HUES48 (cell line): ENCODE measurements at regions not wholly inside any gene's neighbourhood (a gene's known extent, or its start where the extent isn't known, plus 50 kb on each side); places are given as distances from the start of the nearest gene placed in this dataset.
"Not testable (repeated sequence)": the region's sequence is repeated elsewhere in the genome, so short reads cannot be mapped to it uniquely, and the experiment has no call there.

Experiments
- H3K27ac ChIP-seq: one replicate; pipeline ENCODE4 v1.7.0; 2013; ENCODE audit warnings: low read depth, low read length, inconsistent platforms
- H3K27me3 ChIP-seq: 2 replicates; pipeline ENCODE4 v1.6.1; 2013; ENCODE audit warnings: mild to moderate bottlenecking, low read length; ENCODE audit not compliant: control insufficient read depth, insufficient read depth
- H3K36me3 ChIP-seq: 2 replicates; pipeline ENCODE4 v1.6.1; 2013; ENCODE audit warnings: low read length; ENCODE audit not compliant: control insufficient read depth, insufficient read depth
- H3K4me1 ChIP-seq: 2 replicates; pipeline ENCODE4 v1.6.1; 2013; ENCODE audit warnings: mild to moderate bottlenecking, low read length; ENCODE audit not compliant: control insufficient read depth, insufficient read depth
- H3K4me3 ChIP-seq: 2 replicates; pipeline ENCODE4 v1.5.1; 2013; ENCODE audit warnings: mild to moderate bottlenecking, low read depth, low read length
- H3K9ac ChIP-seq: 2 replicates; pipeline ENCODE4 v1.6.1; 2013; ENCODE audit warnings: mild to moderate bottlenecking, low read depth, low read length, moderate library complexity
- H3K9me3 ChIP-seq: 2 replicates; pipeline ENCODE4 v1.6.1; 2013; ENCODE audit warnings: low read length; ENCODE audit not compliant: control insufficient read depth, insufficient read depth

DNA sequence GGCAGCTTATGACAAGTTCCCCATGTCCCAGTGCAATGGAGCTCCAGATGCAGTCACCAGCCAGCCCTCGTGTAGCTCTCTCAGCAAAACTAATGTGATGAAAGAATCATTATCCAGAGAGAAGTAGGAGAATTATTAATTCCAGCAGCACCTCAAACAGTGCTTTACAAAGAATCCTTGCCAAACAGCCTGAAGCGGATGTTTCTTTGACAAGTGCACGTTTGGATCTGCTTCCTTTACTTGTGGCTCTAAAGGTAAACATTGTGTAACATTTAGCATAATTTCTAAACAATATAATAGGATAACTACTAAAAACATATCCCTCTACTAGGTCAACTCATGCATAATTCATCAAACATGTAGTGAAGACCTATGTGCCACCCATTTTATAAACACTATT is 197.0 kb downstream of the FAM181B start:
- no peak overlapping the region for H3K4me3 ChIP-seq
- H3K36me3 ChIP-seq: no peaks in the 10 kb centered on the region
- H3K27me3 ChIP-seq: no peaks in the 10 kb centered on the region
- no peaks in the 10 kb centered on the region for H3K4me1 ChIP-seq
- H3K9me3 ChIP-seq: no peaks in the 10 kb centered on the region
- H3K9ac ChIP-seq: no peak overlapping the region
- H3K27ac ChIP-seq: no peak overlapping the region

DNA sequence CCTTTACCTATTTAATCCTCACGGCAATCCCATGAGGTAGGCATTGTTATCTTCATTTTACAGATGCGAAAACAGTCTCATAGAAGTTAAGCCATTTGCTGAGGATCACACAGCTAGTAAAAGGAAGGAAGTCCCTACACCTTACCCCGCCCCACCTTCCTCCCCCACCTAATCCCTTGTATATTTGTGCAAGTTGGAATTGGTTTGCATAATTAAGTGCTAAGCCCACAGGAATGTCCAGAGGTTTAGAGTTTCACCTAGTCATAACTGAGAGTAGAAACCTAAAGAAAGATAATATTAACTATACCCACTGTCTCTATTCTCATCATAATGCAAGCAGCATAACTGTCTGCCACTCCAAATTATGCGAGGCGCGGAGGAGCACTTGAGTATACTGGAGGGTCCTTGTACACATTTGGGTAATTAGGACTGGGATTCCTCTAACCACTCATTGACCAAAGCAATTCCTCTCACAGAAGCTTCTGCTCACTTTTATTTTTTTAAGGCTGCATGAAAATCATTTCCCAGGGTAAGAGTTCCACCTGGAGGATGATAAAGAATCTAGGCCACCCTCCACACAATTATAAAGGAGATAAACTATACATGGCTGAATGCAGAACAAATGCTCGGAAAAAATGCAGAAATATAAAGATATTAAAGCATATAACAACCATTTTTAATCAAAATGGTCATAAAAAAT is 199.9 kb downstream of the FAM181B start:
- no peak overlapping the region for H3K9ac ChIP-seq
- H3K27me3 ChIP-seq: no peaks in the 10 kb centered on the region
- H3K4me1 ChIP-seq: no peaks in the 10 kb centered on the region
- no peaks in the 10 kb centered on the region for H3K36me3 ChIP-seq
- no peak overlapping the region for H3K27ac ChIP-seq
- no peak overlapping the region for H3K4me3 ChIP-seq
- no peaks in the 10 kb centered on the region for H3K9me3 ChIP-seq

GRCh38 chr11:82529936-82530335 is 203.7 kb downstream of the FAM181B start:
- no peaks in the 10 kb centered on the region for H3K4me1 ChIP-seq
- H3K4me3 ChIP-seq: no peak overlapping the region
- H3K36me3 ChIP-seq: no peaks in the 10 kb centered on the region
- H3K27ac ChIP-seq: no peak overlapping the region
- no peaks in the 10 kb centered on the region for H3K27me3 ChIP-seq
- H3K9ac ChIP-seq: no peak overlapping the region
- no peaks in the 10 kb centered on the region for H3K9me3 ChIP-seq

DNA sequence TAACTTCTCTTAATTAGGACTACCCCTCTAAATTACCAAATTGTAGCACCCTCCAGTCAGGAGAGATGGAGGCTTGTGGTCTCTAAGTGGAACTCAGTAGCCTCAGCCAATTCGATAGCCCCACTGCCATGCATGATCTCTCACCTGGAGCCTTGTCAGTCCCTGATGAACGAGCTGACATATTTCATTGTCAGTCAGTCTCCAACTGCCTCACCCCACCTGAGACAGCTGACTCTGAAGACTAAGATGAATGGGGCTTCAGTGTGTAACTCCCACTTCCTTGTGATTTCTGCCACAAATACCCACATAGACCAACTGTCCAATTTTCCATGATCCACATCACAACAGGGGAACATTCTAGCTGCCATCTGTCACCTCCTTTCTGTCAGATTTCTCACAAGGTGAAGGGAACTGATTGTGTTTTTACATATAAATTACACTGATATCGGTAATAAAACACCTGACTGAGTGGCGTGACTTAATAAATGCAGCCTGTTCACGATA is 206.5 kb downstream of the FAM181B start:
- no peaks in the 10 kb centered on the region for H3K36me3 ChIP-seq
- H3K9me3 ChIP-seq: no peaks in the 10 kb centered on the region
- no peaks in the 10 kb centered on the region for H3K4me1 ChIP-seq
- H3K27me3 ChIP-seq: no peaks in the 10 kb centered on the region
- no peak overlapping the region for H3K9ac ChIP-seq
- H3K4me3 ChIP-seq: no peak overlapping the region
- H3K27ac ChIP-seq: no peak overlapping the region

DNA sequence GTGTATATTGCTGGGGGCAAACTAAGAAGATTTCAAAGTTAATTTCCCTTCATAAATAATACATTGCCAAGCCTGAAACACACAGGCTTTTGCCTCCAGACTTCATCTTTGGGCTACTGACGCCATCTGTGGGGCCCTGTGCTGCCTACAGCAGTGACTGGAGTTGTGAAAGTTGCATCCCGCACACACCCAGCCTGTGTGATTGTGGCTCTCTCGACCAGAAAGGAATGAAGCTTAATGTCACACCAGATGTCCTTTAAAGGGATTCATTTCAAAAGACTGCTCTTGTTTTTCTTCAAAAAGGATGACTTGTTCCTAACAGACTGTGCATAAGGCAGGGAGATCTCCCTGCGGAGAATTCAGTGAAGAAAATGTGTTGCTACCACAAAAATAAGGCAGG is 210.5 kb downstream of the FAM181B start:
- no peak overlapping the region for H3K27ac ChIP-seq
- no peak overlapping the region for H3K4me3 ChIP-seq
- no peaks in the 10 kb centered on the region for H3K36me3 ChIP-seq
- H3K9me3 ChIP-seq: no peaks in the 10 kb centered on the region
- no peaks in the 10 kb centered on the region for H3K4me1 ChIP-seq
- H3K27me3 ChIP-seq: no peaks in the 10 kb centered on the region
- no peak overlapping the region for H3K9ac ChIP-seq

- Histone ChIP-seq H3K9ac (no peak overlapping the region), H3K36me3 (no peaks in the 10 kb centered on the region), H3K27me3 (no peaks in the 10 kb centered on the region), H3K4me3 (no peak overlapping the region), H3K9me3 (no peaks in the 10 kb centered on the region), H3K27ac (no peak overlapping the region), H3K4me1 (no peaks in the 10 kb centered on the region)
These were observed 212.2 kb downstream of the FAM181B start for GRCh38 chr11:82521427-82521826.

DNA sequence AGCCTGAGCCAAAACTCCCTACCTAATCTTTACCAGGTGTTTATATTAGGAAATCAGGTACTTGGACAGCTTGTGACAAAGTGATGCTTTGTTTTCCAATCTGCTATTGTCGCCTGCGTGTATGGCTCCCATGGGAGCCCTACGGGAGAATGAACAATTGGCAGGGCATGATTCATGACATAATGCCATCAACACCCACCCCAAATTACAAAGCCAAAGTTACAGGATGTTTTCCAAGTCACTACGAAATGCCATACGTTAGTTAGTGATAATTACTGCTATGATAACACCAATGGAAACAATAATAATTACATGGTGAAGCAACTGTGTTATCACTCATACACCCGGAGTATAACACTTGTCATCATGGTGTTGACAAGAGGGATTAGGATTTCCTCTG is 226.4 kb downstream of the FAM181B start:
- H3K27me3 ChIP-seq: no peaks in the 10 kb centered on the region
- H3K4me3 ChIP-seq: no peak overlapping the region
- H3K9ac ChIP-seq: no peak overlapping the region
- H3K4me1 ChIP-seq: peaks cover 12% of the 10 kb centered on the region
- no peak overlapping the region for H3K27ac ChIP-seq
- H3K9me3 ChIP-seq: no peaks in the 10 kb centered on the region
- no peaks in the 10 kb centered on the region for H3K36me3 ChIP-seq

- Histone ChIP-seq H3K4me1 (peaks cover 12% of the 10 kb centered on the region), H3K9me3 (no peaks in the 10 kb centered on the region), H3K27ac (no peak overlapping the region), H3K27me3 (no peaks in the 10 kb centered on the region), H3K4me3 (no peak overlapping the region), H3K9ac (no peak overlapping the region), H3K36me3 (no peaks in the 10 kb centered on the region)
These were observed 228.3 kb downstream of the FAM181B start for GRCh38 chr11:82505379-82505778.

DNA sequence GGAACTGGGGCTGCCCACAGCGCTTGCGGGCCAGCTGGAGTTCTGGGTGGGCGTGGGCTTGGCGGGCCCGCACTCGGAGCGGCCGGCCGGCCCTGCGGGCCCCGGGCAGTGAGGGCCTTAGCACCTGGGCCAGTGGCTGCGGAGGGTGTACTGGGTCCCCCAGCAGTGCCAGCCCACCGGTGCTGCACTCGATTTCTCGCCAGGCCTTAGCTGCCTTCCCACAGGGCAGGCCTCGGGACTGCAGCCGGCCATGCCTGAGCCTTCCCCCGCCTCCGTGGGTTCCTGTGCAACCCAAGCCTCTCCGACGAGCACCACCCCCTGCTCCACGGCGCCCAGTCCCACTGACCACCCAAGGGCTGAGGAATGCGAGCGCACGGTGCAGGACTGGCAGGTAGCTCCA is 232.5 kb downstream of the FAM181B start:
- not testable (repeated sequence) for H3K27me3 ChIP-seq, H3K9ac ChIP-seq, H3K9me3 ChIP-seq, H3K4me3 ChIP-seq, H3K27ac ChIP-seq, H3K36me3 ChIP-seq
- peaks cover 12% of the 10 kb centered on the region for H3K4me1 ChIP-seq

GRCh38 chr11:82494988-82495432 is 238.7 kb downstream of the FAM181B start:
- Histone ChIP-seq H3K4me3 (no peak overlapping the region), H3K9ac (no peak overlapping the region), H3K4me1 (no peaks in the 10 kb centered on the region), H3K27ac (no peak overlapping the region), H3K36me3 (no peaks in the 10 kb centered on the region), H3K27me3 (no peaks in the 10 kb centered on the region), H3K9me3 (no peaks in the 10 kb centered on the region)

- Histone ChIP-seq H3K27me3 (no peaks in the 10 kb centered on the region), H3K36me3 (no peaks in the 10 kb centered on the region)
These were observed 258.8 kb downstream of the FAM181B start for GRCh38 chr11:82474876-82475275.

More at GRCh38 chr11:82474876-82475275, 258.8 kb downstream of the FAM181B start:
- Histone ChIP-seq H3K4me1 (no peaks in the 10 kb centered on the region), H3K4me3 (no peak overlapping the region), H3K9me3 (no peaks in the 10 kb centered on the region), H3K27ac (no peak overlapping the region), H3K9ac (no peak overlapping the region)
